ENCODE measurements at regions not wholly inside any gene's neighbourhood (a gene's known extent, or its start where the extent isn't known, plus 50 kb on each side); places are given as distances from the start of the nearest gene placed in this dataset.
"Not testable (repeated sequence)": the region's sequence is repeated elsewhere in the genome, so short reads cannot be mapped to it uniquely, and the experiment has no call there.

DNA sequence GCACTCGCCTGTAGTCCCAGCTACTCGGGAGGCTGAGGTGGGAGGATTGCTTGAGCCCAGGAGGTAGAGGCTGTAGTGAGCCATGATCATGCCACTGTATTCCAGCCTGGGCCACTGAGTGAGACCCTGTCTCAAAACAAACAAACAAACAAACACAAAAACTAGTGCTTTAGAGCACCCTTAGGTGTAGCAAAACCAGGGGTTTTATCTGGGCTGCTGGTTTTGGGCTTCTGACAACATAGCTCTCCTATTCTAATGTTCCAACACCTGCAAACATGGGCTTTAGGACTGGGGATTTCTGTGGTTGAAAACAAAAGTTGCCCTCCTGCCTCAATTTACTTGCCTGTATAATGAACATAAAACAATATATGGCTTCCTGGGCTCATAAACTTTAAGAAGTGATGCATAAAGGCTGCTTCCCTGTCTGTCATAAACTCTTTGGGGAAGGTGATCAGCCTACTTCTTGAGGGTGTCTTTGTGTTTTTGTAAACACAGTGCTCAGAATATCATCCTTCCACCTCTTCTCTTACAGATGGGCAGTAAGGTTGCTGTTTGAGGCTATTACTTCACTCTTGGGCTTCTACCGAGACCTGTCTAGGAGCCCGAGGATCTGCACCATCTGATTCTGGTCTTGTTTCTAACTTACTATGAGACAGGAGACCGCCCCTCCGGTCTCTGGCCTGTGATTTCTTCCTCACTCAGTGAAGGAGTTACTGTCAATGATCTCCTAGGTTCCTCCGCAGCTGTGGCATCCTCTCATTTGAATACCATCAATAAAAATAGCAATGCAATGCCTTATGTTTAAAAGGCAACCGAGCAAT is 246.5 kb downstream of the MYCN start:
- FAIRE-seq (no peak), DNase-seq (ENCODE audit: low spot score in 2 of 2) (no peak)

DNA sequence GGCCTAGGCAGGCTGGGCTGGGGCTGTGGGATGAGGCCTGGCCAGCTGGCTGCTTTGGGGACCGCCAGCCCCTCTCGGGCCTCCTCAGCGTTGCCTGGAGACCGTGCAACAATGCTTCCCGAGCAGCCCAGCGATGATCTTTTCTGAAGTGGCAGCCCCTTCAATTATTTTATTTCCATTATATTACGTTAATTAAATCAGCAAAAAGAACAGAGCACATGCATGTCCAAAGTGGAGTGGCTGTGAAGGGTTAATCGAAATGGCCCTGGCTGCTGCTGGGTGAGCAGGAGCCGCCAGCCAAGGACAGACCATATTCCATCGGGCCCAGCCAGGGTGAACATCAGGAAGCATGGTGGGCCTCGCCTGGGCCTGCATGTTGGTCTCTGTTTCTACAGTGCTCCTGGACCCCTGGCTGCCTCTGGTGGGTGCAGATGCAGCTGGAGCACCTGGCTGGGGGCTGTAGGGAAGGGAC is 245.5 kb downstream of the MYCN start:
- no peak for DNase-seq (ENCODE audit: low spot score in 2 of 2)
- no peak for FAIRE-seq

DNA sequence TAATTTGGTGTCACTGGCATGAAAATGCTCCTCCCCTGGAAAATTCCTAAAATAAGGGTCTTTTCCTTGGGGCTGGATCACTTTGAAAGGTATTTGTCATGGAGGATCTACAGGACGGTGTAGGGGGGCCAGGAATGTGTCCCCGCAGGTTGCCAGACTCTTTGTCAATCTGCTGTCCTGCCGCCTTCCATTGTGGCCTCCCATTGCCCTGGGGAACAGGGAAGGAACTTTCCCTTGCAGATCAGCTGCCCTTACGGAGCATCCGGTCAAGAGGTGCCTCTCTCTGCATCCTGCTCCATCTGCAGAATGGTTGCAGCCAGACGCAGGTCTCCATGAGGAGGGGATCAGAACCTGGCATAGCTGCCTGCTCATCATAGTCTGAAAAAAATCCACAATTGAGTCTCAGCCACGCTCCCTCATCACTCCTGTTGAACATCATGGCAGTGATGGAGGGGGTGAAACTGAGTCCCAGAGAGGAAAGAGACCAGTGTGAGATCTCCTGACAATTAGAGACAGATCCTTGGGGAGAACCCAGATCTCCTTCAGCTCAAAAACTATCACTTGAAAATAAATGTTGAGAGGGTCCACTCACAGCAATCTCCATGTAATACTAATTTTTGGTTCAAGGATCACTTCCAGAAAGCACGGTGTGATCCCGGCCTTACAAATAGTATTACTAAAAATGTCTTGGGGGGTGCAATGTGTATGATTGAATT is 244.8 kb downstream of the MYCN start:
- FAIRE-seq (no peak), DNase-seq (ENCODE audit: low spot score in 2 of 2) (no peak)

DNA sequence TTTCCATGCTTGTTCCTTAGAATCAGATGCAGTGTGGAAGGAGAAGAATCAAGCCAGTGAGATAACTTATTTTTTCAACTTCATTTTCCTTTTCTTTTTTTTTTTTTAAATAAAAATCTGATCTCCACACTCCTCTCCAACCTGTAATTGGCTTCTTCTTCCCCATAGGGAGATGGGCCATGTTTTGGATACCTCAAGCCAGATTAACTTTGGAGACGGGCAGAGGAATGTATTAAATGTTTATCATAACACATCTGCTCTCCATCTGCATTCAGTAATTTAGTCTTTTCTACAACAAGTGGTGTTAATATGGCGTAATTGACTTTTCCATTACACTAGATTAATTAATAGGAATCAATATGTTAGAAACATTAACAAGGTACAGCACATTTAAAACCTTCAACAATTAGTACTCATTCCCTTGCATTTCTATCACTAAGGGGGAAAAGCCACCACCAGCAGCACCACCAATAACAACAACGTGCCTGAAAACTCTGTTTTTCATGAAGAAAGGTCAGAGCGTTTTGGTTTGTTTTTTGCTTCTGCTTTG is 244.1 kb downstream of the MYCN start:
- no peak for FAIRE-seq

DNA sequence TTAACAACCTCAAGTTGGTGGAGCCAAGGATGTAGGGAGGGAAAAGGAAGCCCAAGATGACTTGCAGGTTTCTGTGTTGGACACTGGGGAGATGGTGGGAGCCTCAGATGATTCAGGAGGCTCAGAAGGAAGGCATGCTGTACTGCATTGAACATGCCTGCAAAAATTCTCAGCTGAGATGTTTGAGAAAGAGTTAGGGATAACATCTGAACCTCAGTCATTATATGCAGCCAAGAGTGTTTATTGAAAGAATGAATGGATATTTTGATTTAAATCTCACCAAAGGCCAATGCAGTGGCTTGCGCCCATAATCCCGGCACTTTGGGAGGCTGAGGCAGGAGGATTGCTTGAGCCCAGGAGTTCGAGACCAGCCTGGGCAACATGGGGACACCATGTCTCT is 243.0 kb downstream of the MYCN start:
- FAIRE-seq (no peak), DNase-seq (ENCODE audit: low spot score in 2 of 2) (no peak)

More for the DNA sequence above, 244.1 kb downstream of the MYCN start:
- DNase-seq (ENCODE audit: low spot score in 2 of 2) = no peak

DNA sequence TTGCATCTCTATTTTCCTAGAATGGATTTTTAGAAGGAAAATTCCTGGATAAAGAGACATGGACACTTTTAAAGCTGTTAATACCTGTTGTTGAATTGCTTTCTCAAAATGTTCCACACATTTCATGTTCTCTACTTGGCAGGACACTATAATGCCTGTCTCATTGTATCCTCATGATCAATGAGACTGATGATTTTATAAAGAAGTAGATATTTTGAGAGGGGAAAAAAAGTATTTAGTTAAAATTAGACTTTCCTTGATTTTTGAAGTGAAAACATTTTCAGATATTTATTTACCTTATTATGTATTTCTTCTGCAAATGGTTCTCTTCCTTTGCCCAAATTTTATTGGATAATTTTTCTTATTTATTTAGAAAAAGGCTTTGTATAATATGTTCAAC is 242.5 kb downstream of the MYCN start:
- FAIRE-seq (peak; percentile 21), DNase-seq (ENCODE audit: low spot score in 2 of 2) (no peak)

DNA sequence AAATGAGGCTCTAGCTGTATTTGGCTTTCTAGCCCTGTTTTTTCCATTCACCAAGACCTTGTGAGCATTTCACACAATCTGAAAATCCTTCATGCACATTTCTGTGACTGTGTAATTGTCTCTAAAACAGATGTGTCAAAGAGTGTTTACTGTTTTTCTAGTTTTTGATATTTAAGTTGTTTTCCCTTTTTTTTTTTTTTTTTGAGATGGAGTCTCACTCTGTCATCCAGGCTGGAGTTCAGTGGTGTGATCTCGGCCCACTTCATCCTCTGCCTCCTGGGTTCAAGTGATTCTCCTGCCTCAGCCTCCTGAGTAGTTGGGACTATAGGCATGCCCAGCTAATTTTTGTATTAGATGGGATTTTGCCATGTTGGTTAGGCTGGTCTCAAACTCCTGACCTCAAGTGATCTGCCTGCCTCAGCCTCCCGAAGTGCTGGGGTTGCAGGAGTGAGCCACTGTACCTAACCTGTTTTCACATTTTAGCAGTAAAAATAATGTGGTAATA is 242.0 kb downstream of the MYCN start:
- FAIRE-seq; DNase-seq (ENCODE audit: low spot score in 2 of 2): not testable (repeated sequence)

DNA sequence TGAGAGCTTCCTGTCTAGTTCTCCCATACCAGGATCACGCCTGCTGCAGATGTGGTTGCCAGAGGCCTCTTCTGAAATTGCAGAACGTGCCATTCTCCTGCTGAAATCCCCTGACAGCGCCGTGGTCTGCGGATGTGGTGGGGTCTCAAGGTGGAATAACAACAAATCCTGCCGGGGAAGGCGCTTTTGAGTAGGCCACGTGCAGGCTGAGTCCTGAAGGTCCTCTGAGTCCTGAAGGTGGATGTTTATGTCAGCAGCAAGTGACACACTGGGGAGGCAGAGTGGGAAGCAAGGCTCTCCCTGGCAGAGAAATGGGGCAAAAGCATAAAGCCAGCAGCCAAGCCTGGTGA is 241.4 kb downstream of the MYCN start:
- no peak for DNase-seq (ENCODE audit: low spot score in 2 of 2)
- no peak for FAIRE-seq

DNA sequence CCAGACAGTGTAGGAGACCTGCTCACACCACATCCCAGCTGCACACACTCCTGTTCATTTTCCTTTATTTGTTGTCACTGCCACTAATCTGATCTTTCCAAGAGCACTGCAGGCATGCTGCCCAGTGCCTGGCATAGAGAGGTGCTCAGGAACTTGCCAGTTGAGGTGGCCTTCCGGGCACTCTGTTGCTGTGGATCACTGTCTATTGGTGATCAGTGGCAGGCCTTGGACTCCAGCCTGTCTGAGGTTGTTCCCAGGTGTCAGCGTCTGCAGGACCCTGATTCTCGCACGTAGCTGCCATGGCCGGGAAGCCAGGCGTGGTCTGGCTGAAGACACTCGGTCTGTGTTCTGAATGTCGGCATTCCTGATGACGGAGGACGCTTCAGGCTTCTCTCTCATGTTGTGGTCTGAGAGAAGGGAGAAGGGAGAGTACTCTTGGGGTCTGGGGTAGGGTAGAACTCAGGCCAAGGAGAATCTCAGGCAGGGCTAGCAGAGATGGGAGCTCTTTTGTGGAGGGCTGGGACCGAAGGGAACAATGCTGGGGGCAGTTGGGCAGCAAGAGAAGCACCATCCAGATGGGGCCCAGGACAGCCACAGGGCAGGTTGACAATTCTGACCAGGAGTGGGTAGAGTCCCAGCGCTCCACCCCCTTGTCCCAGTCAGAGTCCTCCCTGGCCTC is 240.9 kb downstream of the MYCN start:
- FAIRE-seq (no peak), DNase-seq (ENCODE audit: low spot score in 2 of 2) (no peak)

DNA sequence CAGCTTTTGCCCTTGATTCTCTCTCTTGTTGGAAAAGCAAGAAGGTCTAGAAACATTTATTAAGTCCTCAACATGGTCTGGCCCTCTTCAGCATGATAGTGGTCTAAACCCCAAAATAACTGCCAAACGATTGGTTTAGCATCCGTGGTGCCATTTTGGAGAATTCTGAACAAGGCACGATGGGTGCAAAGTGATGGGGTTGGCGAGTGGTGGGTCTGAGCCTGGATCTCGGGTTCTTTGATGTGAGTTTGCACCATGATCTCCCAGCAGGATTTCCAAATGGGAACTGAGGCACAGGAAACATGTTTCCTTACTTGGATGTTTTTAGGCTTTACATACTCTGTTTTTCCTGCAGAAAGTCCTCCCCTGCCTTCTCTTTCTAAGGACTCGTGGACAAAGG is 240.3 kb downstream of the MYCN start:
- FAIRE-seq = no peak
- DNase-seq (ENCODE audit: low spot score in 2 of 2) = no peak

DNA sequence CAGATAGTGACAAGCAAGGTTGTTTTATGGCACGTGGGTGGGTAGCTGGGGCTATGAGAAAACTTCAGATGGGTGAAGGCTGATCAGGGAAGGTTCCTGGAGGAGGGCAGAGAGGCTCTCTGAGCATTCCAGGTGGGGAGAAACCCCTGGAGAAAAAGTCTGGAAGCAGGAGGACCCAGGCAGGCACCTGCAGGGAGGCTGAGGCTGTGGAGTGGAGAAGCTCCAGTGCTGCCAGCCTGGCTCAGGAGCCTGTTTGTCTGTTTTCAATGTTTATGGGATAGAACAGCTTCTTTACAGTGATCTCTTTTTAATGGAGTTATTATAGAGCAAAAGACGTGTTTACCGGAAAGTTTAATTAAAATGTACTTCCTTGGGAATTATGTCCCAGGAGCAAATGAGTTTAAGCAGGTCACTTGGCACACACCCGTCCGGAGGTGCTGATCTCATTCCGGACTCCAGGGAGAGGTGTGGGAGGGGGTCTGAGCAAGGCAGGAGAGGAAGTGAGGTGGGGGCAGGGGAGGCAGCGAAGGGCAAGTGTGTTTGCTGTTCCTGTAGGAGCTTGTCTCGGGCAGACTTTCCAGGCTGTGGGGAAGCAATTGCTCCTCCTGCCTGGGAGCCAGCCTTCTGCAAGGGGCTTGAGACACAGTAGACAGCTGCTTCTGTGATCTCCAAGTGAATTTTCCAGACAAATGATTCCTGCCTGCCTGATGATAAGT is 239.5 kb downstream of the MYCN start:
- DNase-seq (ENCODE audit: low spot score in 2 of 2) (no peak), FAIRE-seq (no peak)

DNA sequence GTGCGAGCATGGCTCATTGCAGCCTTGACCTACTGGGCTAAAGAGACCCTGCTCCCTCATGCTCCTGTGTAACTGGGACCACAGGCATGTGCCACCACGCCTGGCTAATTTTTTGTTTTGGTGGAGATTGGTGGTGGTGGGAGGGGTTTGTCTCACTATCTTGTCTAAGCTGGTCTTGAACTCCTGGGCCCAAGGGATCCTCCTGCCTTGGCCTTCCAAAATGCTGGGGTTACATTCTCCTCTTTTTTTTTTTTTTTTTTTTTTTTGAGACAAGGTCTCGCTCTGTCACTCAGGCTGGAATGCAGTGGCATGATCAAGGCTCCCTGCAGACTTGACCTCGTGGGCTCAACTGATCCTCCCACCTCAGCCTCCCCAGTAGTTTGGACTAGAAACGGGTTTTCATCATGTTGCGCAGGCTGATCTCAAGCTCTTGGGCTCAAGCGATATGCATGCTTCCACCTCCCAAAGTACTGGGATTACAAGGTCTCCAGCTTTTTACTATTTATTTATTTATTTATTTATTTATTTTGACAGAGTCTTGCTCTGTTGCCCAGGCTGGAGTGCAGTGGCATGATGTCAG is 238.3 kb downstream of the MYCN start:
- no peak for DNase-seq (ENCODE audit: low spot score in 2 of 2)

DNA sequence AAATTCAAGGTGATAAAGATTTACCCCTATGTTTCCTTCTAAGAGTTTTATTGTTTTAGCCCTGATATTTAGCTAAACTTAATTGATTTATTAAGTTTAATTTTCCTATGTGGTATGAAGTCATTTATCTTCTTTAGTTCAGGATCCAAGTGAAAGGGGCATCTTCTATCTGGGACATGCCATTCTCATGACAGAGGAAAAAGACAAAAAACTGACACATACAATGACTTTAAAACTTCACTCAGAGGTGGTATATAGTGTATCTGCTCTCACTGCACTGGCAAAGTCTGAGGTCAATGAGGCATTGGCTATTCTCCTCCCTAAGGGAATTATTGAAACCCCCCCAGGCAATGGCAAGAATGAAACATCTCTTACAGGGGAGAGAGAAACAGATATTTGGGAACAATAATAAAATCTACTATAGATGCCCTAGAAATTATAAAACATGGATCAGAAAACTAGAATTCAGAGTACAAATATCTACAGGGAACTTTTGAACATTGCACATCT is 237.4 kb downstream of the MYCN start:
- DNase-seq (ENCODE audit: low spot score in 2 of 2) (no peak), FAIRE-seq (no peak)

More for the DNA sequence above, 238.3 kb downstream of the MYCN start:
- FAIRE-seq = no peak

DNA sequence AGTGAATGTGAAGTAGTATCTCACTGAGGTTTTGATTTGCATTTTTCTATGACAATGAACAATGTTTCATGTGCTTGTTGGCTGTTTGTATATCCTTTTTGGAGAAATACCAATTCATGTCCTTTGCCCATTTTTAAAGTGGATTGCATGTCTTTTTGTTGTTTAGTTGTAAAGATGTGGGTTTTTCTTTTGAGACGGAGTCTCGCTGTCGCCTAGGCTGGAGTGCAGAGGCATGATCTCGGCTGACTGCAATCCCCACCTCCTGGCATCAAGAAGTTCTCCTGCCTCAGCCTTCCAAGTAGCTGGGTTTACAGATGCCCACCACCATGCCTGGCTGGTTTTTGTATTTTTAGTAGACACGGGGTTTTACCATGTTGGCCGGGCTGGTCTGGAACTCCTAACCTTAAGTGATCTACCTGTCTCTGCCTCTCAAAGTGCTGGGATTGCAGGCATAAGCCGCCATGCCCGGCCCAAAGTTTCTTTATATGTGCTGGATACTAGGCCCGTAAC is 236.7 kb downstream of the MYCN start:
- DNase-seq (ENCODE audit: low spot score in 2 of 2) = no peak
- FAIRE-seq = no peak

DNA sequence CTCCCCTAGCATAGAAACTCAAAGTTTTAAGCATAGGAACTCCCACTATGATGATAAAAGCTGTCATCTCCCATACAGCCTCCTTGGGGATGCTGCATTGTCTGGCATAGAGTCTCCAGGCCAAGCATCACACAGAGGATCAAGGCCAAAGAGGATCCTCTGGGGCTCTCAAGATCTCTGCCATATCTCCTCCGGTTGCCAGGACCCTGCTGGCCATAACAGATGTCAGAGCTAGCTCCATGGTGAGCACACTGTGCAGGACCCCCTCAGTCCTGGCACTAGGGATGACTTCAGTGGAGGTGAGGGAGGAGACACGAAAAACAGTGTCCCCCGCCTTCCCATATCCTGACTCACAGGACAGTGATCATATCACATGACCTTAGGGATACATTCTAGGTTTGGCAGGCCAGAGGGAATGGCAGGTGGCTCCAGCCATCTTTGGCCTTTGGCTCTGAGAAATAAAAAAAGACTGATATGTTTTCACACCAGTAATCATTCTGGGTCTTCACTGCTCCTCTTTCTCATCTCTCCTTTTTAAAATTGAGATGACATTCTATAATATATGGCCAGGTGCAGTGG is 235.0 kb downstream of the MYCN start:
- no peak for FAIRE-seq
- DNase-seq (ENCODE audit: low spot score in 2 of 2) = no peak

DNA sequence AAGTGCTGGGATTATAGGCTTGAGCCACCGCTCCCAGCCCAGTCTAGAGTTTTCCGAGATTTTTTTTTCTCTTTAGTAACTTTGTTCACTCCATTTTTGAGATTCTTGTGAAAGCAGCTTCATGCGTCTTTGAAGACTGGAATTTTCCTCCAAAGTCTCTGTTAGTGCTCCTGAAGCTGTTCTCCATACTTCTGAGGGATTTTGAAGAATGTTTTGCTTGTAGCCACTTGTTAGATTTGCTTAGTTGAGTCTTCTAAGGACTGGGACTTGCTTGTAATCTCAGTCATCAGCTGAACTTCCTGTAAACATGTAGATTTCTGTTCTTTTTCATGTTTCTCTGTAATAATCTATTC is 234.3 kb downstream of the MYCN start:
- no peak for DNase-seq (ENCODE audit: low spot score in 2 of 2)
- no peak for FAIRE-seq

DNA sequence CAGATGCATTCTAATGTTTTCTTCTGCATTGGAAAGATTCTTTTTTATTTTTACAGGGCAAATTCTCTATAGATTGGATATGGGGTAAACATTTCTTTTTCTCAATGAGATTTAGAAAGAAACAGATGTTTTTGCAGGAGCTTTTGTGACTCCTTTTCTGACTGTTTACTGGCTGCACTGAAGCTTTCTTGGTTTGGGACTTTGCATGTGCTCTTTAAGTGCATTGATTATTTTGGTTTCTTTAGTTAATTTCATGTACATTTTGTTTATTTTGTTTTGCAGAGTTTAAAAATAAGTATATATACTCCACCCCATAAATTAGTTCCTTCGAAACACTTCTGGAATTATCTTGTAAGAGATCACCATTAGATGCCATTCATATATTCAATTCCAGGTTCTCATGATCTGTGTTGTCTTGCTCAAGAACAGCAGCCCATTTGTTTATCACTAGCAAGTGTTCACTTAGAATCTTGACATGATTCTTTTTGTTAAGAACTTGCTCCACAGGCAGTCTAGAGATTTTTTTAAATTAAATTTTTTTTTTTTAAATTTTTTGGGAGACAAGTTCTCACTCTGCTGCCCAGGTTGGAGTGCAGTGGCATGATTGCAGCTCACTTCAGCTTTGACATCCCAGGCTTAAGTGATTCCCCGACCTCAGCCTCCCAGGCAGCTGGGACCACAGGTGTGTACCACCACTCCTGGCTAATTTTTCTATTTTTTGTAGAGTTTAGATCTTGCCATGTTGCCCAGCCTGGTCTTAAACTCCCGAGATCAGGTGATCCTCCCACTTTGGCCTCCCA is 233.7 kb downstream of the MYCN start:
- no peak for FAIRE-seq
- no peak for DNase-seq (ENCODE audit: low spot score in 2 of 2)
